GM12865 (cell line): ENCODE measurements at regions not wholly inside any gene's neighbourhood (a gene's known extent, or its start where the extent isn't known, plus 50 kb on each side); places are given as distances from the start of the nearest gene placed in this dataset.

Experiments
- DNase-seq: peaks from one replicate; pipeline ENCODE4 v3.0.0; 2010; ENCODE audit warnings: low read depth
- H3K4me3 ChIP-seq: 2 replicates; pipeline ENCODE4 v1.5.1; 2011; ENCODE audit warnings: mild to moderate bottlenecking, low read depth, low read length, control low read depth
- CTCF ChIP-seq: IDR thresholded peaks from 2 replicates; pipeline ENCODE4 v1.5.1; 2011; ENCODE audit warnings: low read length, control low read depth, low read depth, inconsistent platforms; ENCODE audit not compliant: insufficient read depth; ENCODE audit errors: missing control alignments

DNA sequence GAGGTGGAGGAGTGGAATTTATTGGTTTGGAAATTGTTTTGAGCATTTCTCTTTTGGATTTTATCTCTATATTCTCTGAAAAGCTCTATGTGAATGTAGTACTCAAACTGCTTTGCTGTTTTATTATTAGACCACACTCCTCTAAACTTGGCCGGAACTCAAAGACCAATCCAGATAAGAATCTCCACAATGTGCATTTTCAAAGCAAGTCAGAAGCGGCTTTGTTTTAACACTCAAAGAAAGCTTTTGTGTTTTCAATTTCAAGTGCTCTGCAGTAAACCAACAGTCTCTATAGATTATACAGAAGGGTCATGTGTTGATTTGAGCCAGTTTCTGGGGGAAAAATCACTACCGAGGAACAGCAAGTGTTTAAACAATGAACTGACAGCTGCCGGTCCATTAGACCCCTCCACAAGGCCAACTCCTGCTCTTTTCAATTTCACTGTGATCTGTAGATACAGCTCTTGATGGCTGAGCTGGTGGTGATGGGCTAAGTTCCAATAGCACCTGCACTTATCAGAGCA, 79.4 kb downstream of the FTHL17 start:
- no peak for TF ChIP-seq CTCF

DNA sequence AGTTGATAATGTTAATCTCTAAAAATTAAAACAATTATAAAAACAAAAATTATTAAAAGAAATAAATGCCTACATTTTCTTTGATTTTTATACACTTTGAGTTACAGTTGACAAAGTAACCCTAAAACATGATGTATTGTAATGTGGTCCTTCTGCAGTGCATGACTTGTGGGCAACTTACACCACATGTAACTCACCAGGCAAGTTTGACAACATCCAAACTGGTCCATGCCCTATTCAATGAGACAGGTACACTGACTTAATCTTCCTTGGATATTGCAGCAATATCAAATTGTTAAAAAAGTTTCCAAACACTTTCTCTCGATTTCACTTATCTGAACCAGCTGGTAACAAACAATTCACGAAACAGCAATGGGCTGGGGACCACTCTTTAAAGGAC, 81.5 kb downstream of the FTHL17 start:
- TF ChIP-seq CTCF, result no peak

More for the DNA sequence above, 79.4 kb downstream of the FTHL17 start:
- DNase-seq, result no peak
- H3K4me3 ChIP-seq, result no peak overlapping the region

GRCh38 chrX:30982467-30982866, 89.4 kb downstream of the FTHL17 start:
- no peak overlapping the region for H3K4me3 ChIP-seq
- DNase-seq, result no peak
- TF ChIP-seq CTCF, result no peak

More for the DNA sequence above, 81.5 kb downstream of the FTHL17 start:
- no peak for DNase-seq
- no peak overlapping the region for H3K4me3 ChIP-seq

GRCh38 chrX:30981968-30982367, 89.9 kb downstream of the FTHL17 start:
- TF ChIP-seq CTCF, result no peak
- no peak for DNase-seq

GRCh38 chrX:30979271-30979670, 90.2 kb upstream of the TAB3 start:
- no peak overlapping the region for H3K4me3 ChIP-seq
- no peak for TF ChIP-seq CTCF
- no peak for DNase-seq

More at GRCh38 chrX:30981968-30982367, 89.9 kb downstream of the FTHL17 start:
- H3K4me3 ChIP-seq, result no peak overlapping the region

GRCh38 chrX:30975467-30975866, 86.4 kb upstream of the TAB3 start:
- H3K4me3 ChIP-seq, result no peak overlapping the region
- TF ChIP-seq CTCF, result no peak
- DNase-seq, result no peak

- no peak for DNase-seq
- no peak for TF ChIP-seq CTCF
- H3K4me3 ChIP-seq, result no peak overlapping the region
Observed at GRCh38 chrX:30973784-30974427, 84.9 kb upstream of the TAB3 start.
